H9 (cell line): ENCODE measurements at regions not wholly inside any gene's neighbourhood (a gene's known extent, or its start where the extent isn't known, plus 50 kb on each side); places are given as distances from the start of the nearest gene placed in this dataset.

Experiments
- DNase-seq: peaks from one replicate; pipeline ENCODE4 v3.0.0-alpha.2; 2017
- H2AFZ ChIP-seq: one replicate; pipeline ENCODE4 v1.6.1; 2013; ENCODE audit warnings: mild to moderate bottlenecking, low read length, control low read depth, moderate library complexity
- H2AK5ac ChIP-seq: 2 replicates; pipeline ENCODE4 v1.6.1; 2013; ENCODE audit warnings: low read length, control low read depth, mixed read lengths; ENCODE audit not compliant: insufficient read length
- H2BK120ac ChIP-seq: one replicate; pipeline ENCODE4 v1.6.1; 2013; ENCODE audit warnings: low read depth, mild to moderate bottlenecking, low read length, control low read depth, inconsistent platforms; ENCODE audit not compliant: poor library complexity, severe bottlenecking
- H2BK12ac ChIP-seq: 2 replicates; pipeline ENCODE4 v1.6.1; 2013; ENCODE audit warnings: low read length, control low read depth, mixed read lengths, low read depth; ENCODE audit not compliant: insufficient read length
- H2BK15ac ChIP-seq: 2 replicates; pipeline ENCODE4 v1.6.1; 2013; ENCODE audit warnings: low read depth, low read length, control low read depth
- H2BK20ac ChIP-seq: one replicate; pipeline ENCODE4 v1.6.1; 2013; ENCODE audit warnings: low read depth, mild to moderate bottlenecking, low read length, control low read depth, inconsistent platforms; ENCODE audit not compliant: poor library complexity, severe bottlenecking
- H2BK5ac ChIP-seq: 2 replicates; pipeline ENCODE4 v1.6.1; 2013; ENCODE audit warnings: low read length, control low read depth, mixed read lengths; ENCODE audit not compliant: insufficient read length
- H3K14ac ChIP-seq: 2 replicates; pipeline ENCODE4 v1.6.1; 2013; ENCODE audit warnings: low read length, control low read depth; ENCODE audit not compliant: insufficient read depth
- H3K18ac ChIP-seq: 2 replicates; pipeline ENCODE4 v1.6.1; 2013; ENCODE audit warnings: low read depth, mild to moderate bottlenecking, mixed read lengths, low read length, control low read depth; ENCODE audit not compliant: insufficient read length
- H3K23ac ChIP-seq: 2 replicates; pipeline ENCODE4 v1.6.1; 2013; ENCODE audit warnings: low read length, control low read depth, mixed read lengths, low read depth; ENCODE audit not compliant: insufficient read length
- H3K23me2 ChIP-seq: 2 replicates; pipeline ENCODE4 v1.6.1; 2013; ENCODE audit warnings: low read depth, mild to moderate bottlenecking, mixed read lengths, low read length, control low read depth; ENCODE audit not compliant: insufficient read length, poor library complexity, severe bottlenecking
- H3K27ac ChIP-seq: 2 replicates; pipeline ENCODE4 v1.5.1; 2013; ENCODE audit warnings: low read length, control low read depth, mixed read lengths, low read depth; ENCODE audit not compliant: insufficient read length
- H3K27me3 ChIP-seq: 2 replicates; pipeline ENCODE4 v1.6.1; 2013; ENCODE audit warnings: low read length, control low read depth, inconsistent platforms; ENCODE audit not compliant: insufficient read depth
- H3K4ac ChIP-seq: 2 replicates; pipeline ENCODE4 v1.6.1; 2013; ENCODE audit warnings: low read depth, mild to moderate bottlenecking, control low read depth, inconsistent platforms, low read length, moderate library complexity
- H3K4me1 ChIP-seq: 2 replicates; pipeline ENCODE4 v1.6.1; 2013; ENCODE audit warnings: low read length, control low read depth, inconsistent platforms; ENCODE audit not compliant: insufficient read depth
- H3K4me2 ChIP-seq: 2 replicates; pipeline ENCODE4 v1.6.1; 2013; ENCODE audit warnings: low read length, control low read depth, mixed read lengths; ENCODE audit not compliant: insufficient read length, insufficient read depth
- H3K56ac ChIP-seq: 2 replicates; pipeline ENCODE4 v1.6.1; 2013; ENCODE audit warnings: low read depth, mild to moderate bottlenecking, mixed read lengths, low read length, control low read depth; ENCODE audit not compliant: insufficient read length
- H3K79me1 ChIP-seq: 2 replicates; pipeline ENCODE4 v1.6.1; 2013; ENCODE audit warnings: low read depth, mild to moderate bottlenecking, moderate library complexity, low read length, control low read depth, inconsistent platforms; ENCODE audit not compliant: insufficient read depth, poor library complexity, severe bottlenecking
- H3K79me2 ChIP-seq: 2 replicates; pipeline ENCODE4 v1.6.1; 2013; ENCODE audit warnings: low read length, control low read depth, inconsistent platforms; ENCODE audit not compliant: insufficient read depth
- H3K9ac ChIP-seq: 2 replicates; pipeline ENCODE4 v1.6.1; 2013; ENCODE audit warnings: low read length, control low read depth, mixed read lengths; ENCODE audit not compliant: insufficient read length; ENCODE audit errors: extremely low read depth
- H3K9me3 ChIP-seq: one replicate; pipeline ENCODE4 v1.6.1; 2013; ENCODE audit warnings: low read depth, low read length, inconsistent platforms; ENCODE audit not compliant: control insufficient read depth
- H3T11ph ChIP-seq: one replicate; pipeline ENCODE4 v1.6.1; 2013; ENCODE audit warnings: mild to moderate bottlenecking, low read length, control low read depth, inconsistent platforms
- H4K20me1 ChIP-seq: one replicate; pipeline ENCODE4 v1.6.1; 2013; ENCODE audit not compliant: control insufficient read depth, insufficient read length, insufficient read depth
- H4K5ac ChIP-seq: 2 replicates; pipeline ENCODE4 v1.6.1; 2013; ENCODE audit warnings: low read depth, mild to moderate bottlenecking, mixed read lengths, low read length, control low read depth; ENCODE audit not compliant: insufficient read length
- H4K8ac ChIP-seq: replicated peaks from 2 replicates; pipeline ENCODE4 v1.6.1; 2013; ENCODE audit warnings: low read length, control low read depth, mixed read lengths, low read depth; ENCODE audit not compliant: insufficient read length
- H4K91ac ChIP-seq: 2 replicates; pipeline ENCODE4 v1.6.1; 2013; ENCODE audit warnings: low read depth, mild to moderate bottlenecking, moderate library complexity, mixed read lengths, low read length, control low read depth; ENCODE audit not compliant: insufficient read length
- H3K27ac Mint-ChIP-seq, 3 experiments: 2 replicates in 2 of 3; 3 replicates in 1 of 3; pipeline ENCODE4 v1.8.0; 2020 to 2021; ENCODE audit warnings: mixed read lengths in 3 of 3, mild to moderate bottlenecking in 1 of 3, moderate library complexity in 1 of 3
- H3K27me3 Mint-ChIP-seq: 2 replicates; pipeline ENCODE4 v1.8.0; 2021; ENCODE audit warnings: low read depth, mild to moderate bottlenecking, moderate library complexity, mixed read lengths
- H3K36me3 Mint-ChIP-seq, 3 experiments: 2 replicates in 2 of 3; 3 replicates in 1 of 3; pipeline ENCODE4 v1.8.0; 2020 to 2021; ENCODE audit warnings: low read depth in 3 of 3, mixed read lengths in 3 of 3; ENCODE audit not compliant: insufficient read depth in 1 of 3
- H3K4me1 Mint-ChIP-seq, 2 experiments: 2 replicates each; pipeline ENCODE4 v1.8.0; 2020; ENCODE audit warnings: mixed read lengths in 2 of 2
- H3K4me3 Mint-ChIP-seq, 2 experiments: 2 replicates in 1 of 2; 3 replicates in 1 of 2; pipeline ENCODE4 v1.8.0; 2020 to 2021; ENCODE audit warnings: mild to moderate bottlenecking in 2 of 2, mixed read lengths in 2 of 2, moderate library complexity in 1 of 2
- H3K9me3 Mint-ChIP-seq, 2 experiments: 2 replicates in 1 of 2; 3 replicates in 1 of 2; pipeline ENCODE4 v1.8.0; 2020; ENCODE audit warnings: mild to moderate bottlenecking in 2 of 2, mixed read lengths in 2 of 2, moderate library complexity in 1 of 2
- CTCF ChIP-seq: fragments of 200-600 bp; sonication (generic); conservative IDR thresholded peaks from 3 replicates; pipeline ENCODE4 v1.8.0; 2021; ENCODE audit warnings: antibody characterized with exemption, mild to moderate bottlenecking
- WGBS: extraction: QIAGEN DNeasy Blood & Tissue Kit; methylation state at CpG from one replicate; pipeline ENCODE4 v1.1.7; 2013; ENCODE audit warnings: missing lambda C conversion rate, low lambda C conversion rate, mixed read lengths; ENCODE audit not compliant: insufficient read length; ENCODE audit errors: extremely low coverage; 5-methylcytosine and 5-hydroxymethylcytosine counted together

GRCh38 chr10:83960125-83960524 lies 179.2 kb upstream of the GHITM start:
- H3K23ac ChIP-seq: no peak overlapping the region
- H3K9ac ChIP-seq: no peak overlapping the region
- no peak overlapping the region for H2BK12ac ChIP-seq
- no peak overlapping the region for H2BK15ac ChIP-seq
- no peak overlapping the region for H2BK20ac ChIP-seq
- H2BK5ac ChIP-seq: no peak overlapping the region
- no peaks in the 10 kb centered on the region for H4K20me1 ChIP-seq
- H3K9me3 Mint-ChIP-seq: no peaks in the 10 kb centered on the region; a peak in 1 of 5 replicates
- no peak overlapping the region for H4K5ac ChIP-seq
- H4K91ac ChIP-seq: no peak overlapping the region
- H4K8ac ChIP-seq: no peak overlapping the region
- H3K4ac ChIP-seq: no peak overlapping the region
- peaks cover 28 to 29% of the 10 kb centered on the region in 2 experiments for H3K4me1 Mint-ChIP-seq
- peaks cover 8% of the 10 kb centered on the region; the same call in 1 of the 2 replicates for H3K4me1 ChIP-seq
- H3K4me2 ChIP-seq: no peak overlapping the region
- H3K56ac ChIP-seq: no peak overlapping the region
- no peak for TF ChIP-seq CTCF
- H3K27ac ChIP-seq: no peak overlapping the region
- peaks cover 70% of the 10 kb centered on the region for H3K27me3 Mint-ChIP-seq
- H3K79me1 ChIP-seq: no peaks in the 10 kb centered on the region
- DNase-seq: no peak
- no peak overlapping the region for H3K14ac ChIP-seq
- no peak overlapping the region for H3K4me3 Mint-ChIP-seq
- H2AFZ ChIP-seq: no peak overlapping the region
- H3K23me2 ChIP-seq: no peaks in the 10 kb centered on the region
- no peak overlapping the region for H3T11ph ChIP-seq
- H2BK120ac ChIP-seq: no peak overlapping the region
- no peak overlapping the region for H3K27ac Mint-ChIP-seq
- H3K18ac ChIP-seq: no peak overlapping the region
- H2AK5ac ChIP-seq: no peak overlapping the region
- WGBS: no CpG with 5 or more reads among the region's 1 CpG
- H3K9me3 ChIP-seq: no peaks in the 10 kb centered on the region
- no peaks in the 10 kb centered on the region for H3K79me2 ChIP-seq
- no peaks in the 10 kb centered on the region; a peak in 1 of 7 replicates for H3K36me3 Mint-ChIP-seq
- H3K27me3 ChIP-seq: no peaks in the 10 kb centered on the region
